Fibroblast of lung (primary cell): ENCODE measurements at regions not wholly inside any gene's neighbourhood (a gene's known extent, or its start where the extent isn't known, plus 50 kb on each side); places are given as distances from the start of the nearest gene placed in this dataset.

Experiments used
- DNase-seq, 2 donors: peaks; one replicate each; pipeline versions ENCODE4 v3.0.0 to v3.0.0-alpha.2; 2010; ENCODE audit warnings: low read depth in 2 of 2
- H2AFZ ChIP-seq: 2 replicates; pipeline ENCODE4 v1.5.1; 2012; ENCODE audit warnings: low read length, control low read depth, inconsistent platforms
- H3K27ac ChIP-seq: 2 replicates; pipeline ENCODE4 v1.5.1; 2011; ENCODE audit warnings: low read length, control low read depth; ENCODE audit not compliant: insufficient read depth
- H3K27me3 ChIP-seq: 2 replicates; pipeline ENCODE4 v1.5.1; 2011; ENCODE audit warnings: mild to moderate bottlenecking, low read length; ENCODE audit not compliant: control insufficient read depth, insufficient read depth
- H3K36me3 ChIP-seq: 2 replicates; pipeline ENCODE4 v1.5.1; 2011; ENCODE audit warnings: low read length; ENCODE audit not compliant: control insufficient read depth, insufficient read depth
- H3K4me1 ChIP-seq: 2 replicates; pipeline ENCODE4 v1.5.1; 2011; ENCODE audit warnings: low read length; ENCODE audit not compliant: control insufficient read depth, insufficient read depth; ENCODE audit errors: extremely low read depth
- H3K4me2 ChIP-seq: 2 replicates; pipeline ENCODE4 v1.5.1; 2011; ENCODE audit warnings: low read length, control low read depth; ENCODE audit not compliant: insufficient read depth; ENCODE audit errors: extremely low read depth
- H3K4me3 ChIP-seq, 4 experiments: fragments of 200-600 bp in 1 of 4; sonication (generic) in 1 of 4; replicated peaks in 1 of 4; 2 replicates each; pipeline ENCODE4 v1.5.1; 2011 to 2016; ENCODE audit warnings: low read length in 4 of 4, low read depth in 3 of 4, mild to moderate bottlenecking in 3 of 4, control low read depth in 2 of 4, inconsistent platforms in 1 of 4, mixed read lengths in 1 of 4; ENCODE audit not compliant: insufficient read depth in 1 of 4; ENCODE audit errors: control extremely low read depth in 1 of 4
- H3K79me2 ChIP-seq: 2 replicates; pipeline ENCODE4 v1.5.1; 2012; ENCODE audit warnings: mild to moderate bottlenecking, low read length, inconsistent platforms; ENCODE audit not compliant: control insufficient read depth, insufficient read depth
- H3K9ac ChIP-seq: 2 replicates; pipeline ENCODE4 v1.5.1; 2011; ENCODE audit warnings: mild to moderate bottlenecking, low read length, control low read depth; ENCODE audit not compliant: insufficient read depth
- H3K9me3 ChIP-seq: 2 replicates; pipeline ENCODE4 v1.5.1; 2012; ENCODE audit warnings: low read depth, low read length; ENCODE audit not compliant: control insufficient read depth, insufficient read depth
- H4K20me1 ChIP-seq: 2 replicates; pipeline ENCODE4 v1.5.1; 2011; ENCODE audit warnings: low read length; ENCODE audit not compliant: control insufficient read depth, insufficient read depth; ENCODE audit errors: extremely low read depth
- CTCF ChIP-seq, 2 donors: IDR thresholded peaks in 1 of 2; conservative IDR thresholded peaks in 1 of 2; 1 replicate in 1 of 2; 2 replicates in 1 of 2; pipeline ENCODE4 v1.5.1; 2011 to 2012; ENCODE audit warnings: low read length in 2 of 2, control low read depth in 1 of 2, inconsistent platforms in 1 of 2, low read depth in 1 of 2, mild to moderate bottlenecking in 1 of 2
- EZH2 ChIP-seq: IDR thresholded peaks from 2 replicates; pipeline ENCODE4 v1.5.1; 2012; ENCODE audit warnings: low read length, control low read depth, mild to moderate bottlenecking; ENCODE audit errors: missing control alignments

- Histone ChIP-seq H2AFZ (no peak overlapping the region), H3K9me3 (no peaks in the 10 kb centered on the region)
- TF ChIP-seq EZH2 (no peak), CTCF (conservative IDR thresholded peaks at IDR 0.05 in 1 of 2, IDR thresholded peaks at IDR 0.05 in 1 of 2; ENCODE audit: low read depth in 1 of 2, low read length in 2 of 2) (no peak)
Observed at GRCh38 chr16:63978240-63978639, 1143.6 kb downstream of the CDH11 start.

GRCh38 chr16:63976345-63976744 is 1145.5 kb downstream of the CDH11 start:
- H3K79me2 ChIP-seq = no peaks in the 10 kb centered on the region
- no peaks in the 10 kb centered on the region for H3K36me3 ChIP-seq
- no peaks in the 10 kb centered on the region for H3K4me1 ChIP-seq
- no peak for DNase-seq
- TF ChIP-seq EZH2 (no peak), CTCF (conservative IDR thresholded peaks at IDR 0.05 in 1 of 2, IDR thresholded peaks at IDR 0.05 in 1 of 2; ENCODE audit: low read depth in 1 of 2, low read length in 2 of 2) (no peak)
- no peak overlapping the region for H3K4me3 ChIP-seq
- H3K9me3 ChIP-seq = no peaks in the 10 kb centered on the region
- H3K9ac ChIP-seq = no peak overlapping the region
- H2AFZ ChIP-seq = no peak overlapping the region
- H3K27ac ChIP-seq = no peak overlapping the region
- no peaks in the 10 kb centered on the region for H3K27me3 ChIP-seq
- H3K4me2 ChIP-seq = no peak overlapping the region
- H4K20me1 ChIP-seq = no peaks in the 10 kb centered on the region

More at GRCh38 chr16:63978240-63978639, 1143.6 kb downstream of the CDH11 start:
- Histone ChIP-seq H4K20me1 (no peaks in the 10 kb centered on the region), H3K27ac (no peak overlapping the region), H3K4me1 (no peaks in the 10 kb centered on the region), H3K4me3 (no peak overlapping the region), H3K9ac (no peak overlapping the region), H3K4me2 (no peak overlapping the region), H3K79me2 (no peaks in the 10 kb centered on the region), H3K36me3 (no peaks in the 10 kb centered on the region), H3K27me3 (no peaks in the 10 kb centered on the region)
- no peak for DNase-seq

DNA sequence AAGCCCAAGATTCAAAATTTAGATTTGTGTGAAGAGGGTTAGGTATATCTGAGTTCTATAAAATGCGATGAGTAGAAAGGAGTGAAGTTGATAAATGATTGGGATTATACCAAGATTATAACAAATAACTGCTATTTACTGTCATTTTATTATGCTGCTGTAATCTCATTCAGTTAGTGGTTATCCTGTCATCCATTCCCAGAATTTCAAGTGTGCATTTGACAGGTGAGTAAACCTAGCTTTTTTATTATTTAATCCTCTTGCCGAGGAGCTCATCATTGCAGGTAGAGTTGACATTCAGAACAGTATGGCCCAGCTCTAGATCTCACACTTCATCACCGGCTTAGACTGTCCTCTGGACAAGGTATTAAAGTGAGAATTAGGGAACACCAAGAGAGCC is 1146.2 kb downstream of the CDH11 start:
- H3K27ac ChIP-seq = no peak overlapping the region
- H3K36me3 ChIP-seq = no peaks in the 10 kb centered on the region
- no peaks in the 10 kb centered on the region for H3K4me1 ChIP-seq
- DNase-seq = no peak
- H3K9ac ChIP-seq = no peak overlapping the region
- no peak overlapping the region for H3K4me3 ChIP-seq
- no peaks in the 10 kb centered on the region for H4K20me1 ChIP-seq
- TF ChIP-seq CTCF (conservative IDR thresholded peaks at IDR 0.05 in 1 of 2, IDR thresholded peaks at IDR 0.05 in 1 of 2; ENCODE audit: low read depth in 1 of 2, low read length in 2 of 2) (no peak), EZH2 (no peak)
- no peaks in the 10 kb centered on the region for H3K79me2 ChIP-seq
- H3K4me2 ChIP-seq = no peak overlapping the region
- H3K27me3 ChIP-seq = no peaks in the 10 kb centered on the region
- H2AFZ ChIP-seq = no peak overlapping the region
- H3K9me3 ChIP-seq = no peaks in the 10 kb centered on the region
